Neural progenitor cell (in vitro differentiated cells): ENCODE measurements at regions not wholly inside any gene's neighbourhood (a gene's known extent, or its start where the extent isn't known, plus 50 kb on each side); places are given as distances from the start of the nearest gene placed in this dataset.
A peak's percentile ranks its signal among the peaks of the same experiment; 100 is the strongest.

ENCODE experiments used
- DNase-seq: peaks from one replicate; pipeline ENCODE4 v3.0.0-alpha.2; 2016; ENCODE audit warnings: low spot score
- H2AFZ ChIP-seq: fragments of 200-600 bp; sonication (generic); replicated peaks from 2 replicates; pipeline ENCODE4 v1.6.1; 2016; ENCODE audit warnings: antibody characterized with exemption
- H3F3A ChIP-seq: fragments of 200-600 bp; sonication (generic); 2 replicates; pipeline ENCODE4 v1.6.1; 2016; ENCODE audit warnings: antibody characterized with exemption, low read depth
- H3K27ac ChIP-seq: fragments of 200-600 bp; sonication (generic); 2 replicates; pipeline ENCODE4 v1.5.1; 2016; ENCODE audit warnings: mild to moderate bottlenecking
- H3K27me3 ChIP-seq: fragments of 200-600 bp; sonication (generic); 2 replicates; pipeline ENCODE4 v1.6.1; 2016; ENCODE audit warnings: mild to moderate bottlenecking, moderate library complexity
- H3K36me3 ChIP-seq: fragments of 200-600 bp; sonication (generic); 2 replicates; pipeline ENCODE4 v1.5.1; 2016
- H3K4me1 ChIP-seq: fragments of 200-600 bp; sonication (generic); 2 replicates; pipeline ENCODE4 v1.6.1; 2016; ENCODE audit warnings: mixed run types
- H3K4me2 ChIP-seq: fragments of 200-600 bp; sonication (generic); 2 replicates; pipeline ENCODE4 v1.6.1; 2016
- H3K4me3 ChIP-seq: fragments of 200-600 bp; sonication (generic); 2 replicates; pipeline ENCODE4 v1.5.1; 2016
- H3K79me2 ChIP-seq: fragments of 200-600 bp; sonication (generic); 2 replicates; pipeline ENCODE4 v1.6.1; 2016; ENCODE audit warnings: low read depth
- H3K9ac ChIP-seq: fragments of 200-600 bp; sonication (generic); 2 replicates; pipeline ENCODE4 v1.6.1; 2016
- H3K9me3 ChIP-seq: fragments of 200-600 bp; sonication (generic); 2 replicates; pipeline ENCODE4 v1.5.1; 2016; ENCODE audit warnings: low read depth
- H4K20me1 ChIP-seq: fragments of 200-600 bp; sonication (generic); 2 replicates; pipeline ENCODE4 v1.6.1; 2016; ENCODE audit warnings: low read depth
- H3K27ac Mint-ChIP-seq: 3 replicates; pipeline ENCODE4 v1.8.0; 2021; ENCODE audit warnings: mixed read lengths
- H3K27me3 Mint-ChIP-seq: 2 replicates; pipeline ENCODE4 v1.8.0; 2022; ENCODE audit warnings: low read depth, mild to moderate bottlenecking, inconsistent platforms, moderate library complexity, mixed read lengths; ENCODE audit not compliant: insufficient read depth
- H3K36me3 Mint-ChIP-seq: 3 replicates; pipeline ENCODE4 v1.8.0; 2021; ENCODE audit warnings: mixed read lengths
- H3K4me1 Mint-ChIP-seq: 3 replicates; pipeline ENCODE4 v1.8.0; 2021; ENCODE audit warnings: mixed read lengths
- H3K4me3 Mint-ChIP-seq: 3 replicates; pipeline ENCODE4 v1.8.0; 2021; ENCODE audit warnings: mild to moderate bottlenecking, moderate library complexity, mixed read lengths
- H3K9me3 Mint-ChIP-seq: 3 replicates; pipeline ENCODE4 v1.8.0; 2020; ENCODE audit warnings: mixed read lengths
- CTCF ChIP-seq: fragments of 200-600 bp; sonication (generic); IDR thresholded peaks from 2 replicates; pipeline ENCODE4 v1.5.1; 2017; ENCODE audit warnings: antibody characterized with exemption, mild to moderate bottlenecking
- EZH2 ChIP-seq: fragments of 200-600 bp; sonication (generic); IDR thresholded peaks from 2 replicates; pipeline ENCODE4 v1.6.1; 2017; ENCODE audit warnings: antibody characterized with exemption, mild to moderate bottlenecking, moderate library complexity
- EZH2phosphoT487 ChIP-seq: fragments of 200-600 bp; sonication (generic); IDR thresholded peaks from 2 replicates; pipeline ENCODE4 v1.6.1; 2017; ENCODE audit warnings: antibody characterized with exemption

GRCh38 chr6:14996892-14997291, 249.0 kb upstream of the JARID2 start:
- Histone ChIP-seq H3K36me3 (no peaks in the 10 kb centered on the region), H3K27me3 (no peaks in the 10 kb centered on the region), H4K20me1 (no peaks in the 10 kb centered on the region), H3K9me3 (no peaks in the 10 kb centered on the region), H3K9ac (no peak overlapping the region), H3K4me1 (no peaks in the 10 kb centered on the region), H3K27ac (no peak overlapping the region), H3K4me3 (no peak overlapping the region), H3K4me2 (no peak overlapping the region), H3K79me2 (no peaks in the 10 kb centered on the region), H2AFZ (peak overlapping the region; percentile 82), H3F3A (peaks cover 10% of the 10 kb centered on the region)
- no peaks in the 10 kb centered on the region for H3K36me3 Mint-ChIP-seq
- no peak overlapping the region for H3K27ac Mint-ChIP-seq
- no peak for DNase-seq
- peaks cover 3% of the 10 kb centered on the region for H3K4me1 Mint-ChIP-seq
- H3K4me3 Mint-ChIP-seq: no peak overlapping the region
- peaks cover 2% of the 10 kb centered on the region for H3K27me3 Mint-ChIP-seq
- no peak for TF ChIP-seq EZH2
- no peak for TF ChIP-seq EZH2phosphoT487
- no peak for TF ChIP-seq CTCF
- H3K9me3 Mint-ChIP-seq: no peaks in the 10 kb centered on the region

DNA sequence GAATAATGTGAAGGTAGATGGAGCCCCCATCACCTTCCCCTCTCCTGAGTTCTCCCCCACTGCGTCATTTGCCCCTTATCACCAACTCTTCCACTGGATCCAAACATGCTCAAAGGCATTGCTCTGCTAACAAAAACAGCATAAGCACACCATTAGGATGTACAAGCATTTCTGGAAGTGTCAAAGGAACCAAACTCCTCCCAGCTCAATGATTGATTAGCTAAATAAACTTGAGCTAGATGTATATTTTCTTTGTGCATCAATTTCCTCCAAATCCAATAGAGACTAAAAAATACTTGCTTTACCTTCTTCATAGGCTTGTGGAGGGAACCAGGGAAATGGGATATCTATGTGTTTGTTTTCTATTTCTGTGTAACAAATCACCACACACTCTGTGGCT, 248.4 kb upstream of the JARID2 start:
- H3K27me3 ChIP-seq: no peaks in the 10 kb centered on the region
- no peaks in the 10 kb centered on the region for H3K9me3 Mint-ChIP-seq
- no peaks in the 10 kb centered on the region for H3K79me2 ChIP-seq
- H3K9ac ChIP-seq: no peak overlapping the region
- H3F3A ChIP-seq: peaks cover 10% of the 10 kb centered on the region
- H3K27me3 Mint-ChIP-seq: peaks cover 3% of the 10 kb centered on the region
- H2AFZ ChIP-seq: peak overlapping the region; percentile 63
- peaks cover 3% of the 10 kb centered on the region for H3K4me1 Mint-ChIP-seq
- no peak overlapping the region for H3K4me3 Mint-ChIP-seq
- H3K36me3 Mint-ChIP-seq: no peaks in the 10 kb centered on the region
- no peak overlapping the region for H3K4me2 ChIP-seq
- no peaks in the 10 kb centered on the region for H4K20me1 ChIP-seq
- no peak overlapping the region for H3K27ac Mint-ChIP-seq
- no peak for DNase-seq
- no peak for TF ChIP-seq EZH2phosphoT487
- TF ChIP-seq CTCF: no peak
- TF ChIP-seq EZH2: no peak
- H3K4me1 ChIP-seq: no peaks in the 10 kb centered on the region
- H3K9me3 ChIP-seq: no peaks in the 10 kb centered on the region
- no peak overlapping the region for H3K4me3 ChIP-seq
- no peak overlapping the region for H3K27ac ChIP-seq
- H3K36me3 ChIP-seq: no peaks in the 10 kb centered on the region

DNA sequence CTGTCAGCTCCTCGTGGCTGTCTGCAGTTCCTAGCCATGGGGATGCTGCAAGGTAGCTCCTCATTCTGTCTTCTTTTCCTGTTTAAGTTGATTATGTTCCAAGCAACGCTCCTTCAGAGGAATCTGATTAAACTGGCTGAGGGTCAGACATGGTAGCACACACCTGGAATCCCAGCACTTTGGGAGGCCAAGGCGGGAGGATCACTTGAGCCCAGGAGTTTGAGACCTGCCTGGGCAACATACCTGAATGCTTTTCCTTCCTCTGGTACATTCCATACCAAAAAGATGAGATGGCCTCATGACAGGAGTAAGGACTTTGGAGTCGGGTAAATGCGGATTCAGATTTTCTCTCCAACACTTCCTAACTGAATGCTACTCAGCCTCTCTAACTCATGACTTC, 246.8 kb upstream of the JARID2 start:
- TF ChIP-seq CTCF (no peak), EZH2phosphoT487 (no peak), EZH2 (no peak)
- Histone ChIP-seq H3F3A (peaks cover 10% of the 10 kb centered on the region), H3K27me3 (no peaks in the 10 kb centered on the region), H3K36me3 (no peaks in the 10 kb centered on the region), H4K20me1 (no peaks in the 10 kb centered on the region), H3K27ac (no peak overlapping the region), H3K9ac (no peak overlapping the region), H3K9me3 (no peaks in the 10 kb centered on the region), H2AFZ (no peak overlapping the region), H3K4me2 (no peak overlapping the region), H3K4me1 (no peaks in the 10 kb centered on the region), H3K79me2 (no peaks in the 10 kb centered on the region), H3K4me3 (no peak overlapping the region)
- no peak overlapping the region for H3K27ac Mint-ChIP-seq
- H3K9me3 Mint-ChIP-seq: no peaks in the 10 kb centered on the region
- H3K4me3 Mint-ChIP-seq: no peak overlapping the region
- peaks cover 3% of the 10 kb centered on the region for H3K4me1 Mint-ChIP-seq
- DNase-seq: no peak
- H3K27me3 Mint-ChIP-seq: peaks cover 3% of the 10 kb centered on the region
- H3K36me3 Mint-ChIP-seq: no peaks in the 10 kb centered on the region
